Uterus (tissue), 2 donors: ENCODE measurements at regions not wholly inside any gene's neighbourhood (a gene's known extent, or its start where the extent isn't known, plus 50 kb on each side); places are given as distances from the start of the nearest gene placed in this dataset.
"Not testable (repeated sequence)": the region's sequence is repeated elsewhere in the genome, so short reads cannot be mapped to it uniquely, and the experiment has no call there.

Experiments
- POLR2A ChIP-seq, 2 donors: fragments of 450-650 bp; IDR thresholded peaks; one replicate each; pipeline ENCODE4 v1.6.1; 2016; ENCODE audit warnings: antibody characterized with exemption in 2 of 2, mild to moderate bottlenecking in 1 of 2, moderate library complexity in 1 of 2
- TF ChIP-seq, protein P1 (sequence below), 4 experiments: fragments of 200-600 bp in 2 of 4; fragments of 450-650 bp in 2 of 4; sonication (generic) in 2 of 4; IDR thresholded peaks; one replicate each; pipeline ENCODE4 v1.5.1; 2016 to 2019; ENCODE audit warnings: antibody characterized with exemption in 4 of 4, mild to moderate bottlenecking in 2 of 4, moderate library complexity in 1 of 4

DNA sequence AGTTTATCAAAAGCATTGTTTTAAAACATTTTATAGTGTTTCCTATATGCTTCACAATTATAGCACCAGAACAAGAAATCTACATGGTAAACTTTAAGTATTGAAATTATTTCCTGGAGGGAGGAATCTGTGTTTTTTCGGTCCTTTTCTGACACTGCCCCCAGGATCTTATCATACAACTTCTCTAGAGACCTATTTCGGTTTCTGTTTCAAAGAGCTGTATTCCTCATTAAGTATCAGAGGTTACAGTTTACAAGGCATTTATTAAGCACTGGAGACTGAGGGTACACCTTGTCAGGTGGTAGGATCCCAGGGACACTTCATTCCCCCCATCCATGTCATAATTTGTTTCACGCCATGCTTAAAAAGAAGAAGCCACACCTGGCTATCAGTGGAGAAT lies 146.4 kb downstream of the ATP6V0E2 start:
- TF ChIP-seq, protein P1, sequence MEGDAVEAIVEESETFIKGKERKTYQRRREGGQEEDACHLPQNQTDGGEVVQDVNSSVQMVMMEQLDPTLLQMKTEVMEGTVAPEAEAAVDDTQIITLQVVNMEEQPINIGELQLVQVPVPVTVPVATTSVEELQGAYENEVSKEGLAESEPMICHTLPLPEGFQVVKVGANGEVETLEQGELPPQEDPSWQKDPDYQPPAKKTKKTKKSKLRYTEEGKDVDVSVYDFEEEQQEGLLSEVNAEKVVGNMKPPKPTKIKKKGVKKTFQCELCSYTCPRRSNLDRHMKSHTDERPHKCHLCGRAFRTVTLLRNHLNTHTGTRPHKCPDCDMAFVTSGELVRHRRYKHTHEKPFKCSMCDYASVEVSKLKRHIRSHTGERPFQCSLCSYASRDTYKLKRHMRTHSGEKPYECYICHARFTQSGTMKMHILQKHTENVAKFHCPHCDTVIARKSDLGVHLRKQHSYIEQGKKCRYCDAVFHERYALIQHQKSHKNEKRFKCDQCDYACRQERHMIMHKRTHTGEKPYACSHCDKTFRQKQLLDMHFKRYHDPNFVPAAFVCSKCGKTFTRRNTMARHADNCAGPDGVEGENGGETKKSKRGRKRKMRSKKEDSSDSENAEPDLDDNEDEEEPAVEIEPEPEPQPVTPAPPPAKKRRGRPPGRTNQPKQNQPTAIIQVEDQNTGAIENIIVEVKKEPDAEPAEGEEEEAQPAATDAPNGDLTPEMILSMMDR (IDR thresholded peaks at IDR 0.05): not testable (repeated sequence)
- not testable (repeated sequence) for TF ChIP-seq POLR2A (IDR thresholded peaks at IDR 0.05)
